OCI-LY7 (cell line): ENCODE measurements at regions not wholly inside any gene's neighbourhood (a gene's known extent, or its start where the extent isn't known, plus 50 kb on each side); places are given as distances from the start of the nearest gene placed in this dataset.

Experiments used
- CTCF ChIP-seq: fragments of 200-600 bp; sonication (generic); conservative IDR thresholded peaks from 2 replicates; pipeline ENCODE4 v1.5.1; 2014; ENCODE audit warnings: mild to moderate bottlenecking, antibody characterized with exemption, low read length, moderate library complexity, mixed read lengths
- EZH2phosphoT487 ChIP-seq: fragments of 200-600 bp; sonication (generic); IDR thresholded peaks from 2 replicates; pipeline ENCODE4 v1.6.1; 2018; ENCODE audit warnings: low read depth, borderline replicate concordance, mild to moderate bottlenecking, mixed run types, antibody characterized with exemption, low read length, moderate library complexity, mixed read lengths

GRCh38 chr4:125781651-125782050, 466.9 kb downstream of the FAT4 start:
- no peak for TF ChIP-seq CTCF
- no peak for TF ChIP-seq EZH2phosphoT487
